Fibroblast of the aortic adventitia (primary cell): ENCODE measurements at regions not wholly inside any gene's neighbourhood (a gene's known extent, or its start where the extent isn't known, plus 50 kb on each side); places are given as distances from the start of the nearest gene placed in this dataset. TPM values are rescaled to one million over a fixed set of nuclear protein-coding genes. Genes with fewer than 3 reads are reported as not detected.

ENCODE experiments used
- DNase-seq: peaks from one replicate; pipeline ENCODE4 v3.0.0-alpha.2; 2010; ENCODE audit warnings: low read depth
- H3K4me3 ChIP-seq: 2 replicates; pipeline ENCODE4 v1.5.1; 2011; ENCODE audit warnings: low read depth, mild to moderate bottlenecking, control low read depth, low read length, moderate library complexity
- small RNA-seq: library from RNA; depleted of rRNA; stranded (forward); fragments of <200 nt; gene quantifications from one replicate; pipeline ENCODE3, GENCODE V24; 2012
- TF ChIP-seq, protein P1 (sequence below): IDR thresholded peaks from 2 replicates; pipeline ENCODE4 v1.5.1; 2011; ENCODE audit warnings: mild to moderate bottlenecking, low read length, control low read depth, inconsistent platforms; ENCODE audit not compliant: insufficient read depth

GRCh38 chr6:114398481-114398880 is 55.7 kb upstream of the HS3ST5 start:
- DNase-seq = no peak

More at GRCh38 chr6:114398481-114398880, 55.7 kb upstream of the HS3ST5 start:
- H3K4me3 ChIP-seq = no peak overlapping the region
- TF ChIP-seq, protein P1, sequence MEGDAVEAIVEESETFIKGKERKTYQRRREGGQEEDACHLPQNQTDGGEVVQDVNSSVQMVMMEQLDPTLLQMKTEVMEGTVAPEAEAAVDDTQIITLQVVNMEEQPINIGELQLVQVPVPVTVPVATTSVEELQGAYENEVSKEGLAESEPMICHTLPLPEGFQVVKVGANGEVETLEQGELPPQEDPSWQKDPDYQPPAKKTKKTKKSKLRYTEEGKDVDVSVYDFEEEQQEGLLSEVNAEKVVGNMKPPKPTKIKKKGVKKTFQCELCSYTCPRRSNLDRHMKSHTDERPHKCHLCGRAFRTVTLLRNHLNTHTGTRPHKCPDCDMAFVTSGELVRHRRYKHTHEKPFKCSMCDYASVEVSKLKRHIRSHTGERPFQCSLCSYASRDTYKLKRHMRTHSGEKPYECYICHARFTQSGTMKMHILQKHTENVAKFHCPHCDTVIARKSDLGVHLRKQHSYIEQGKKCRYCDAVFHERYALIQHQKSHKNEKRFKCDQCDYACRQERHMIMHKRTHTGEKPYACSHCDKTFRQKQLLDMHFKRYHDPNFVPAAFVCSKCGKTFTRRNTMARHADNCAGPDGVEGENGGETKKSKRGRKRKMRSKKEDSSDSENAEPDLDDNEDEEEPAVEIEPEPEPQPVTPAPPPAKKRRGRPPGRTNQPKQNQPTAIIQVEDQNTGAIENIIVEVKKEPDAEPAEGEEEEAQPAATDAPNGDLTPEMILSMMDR = no peak

Small RNAs in the stretch of these regions (small RNA-seq; reads per million reads assigned to genes)
- gene AL606845.1 = not detected
- gene RNU6-475P = not detected
